ENCODE measurements at regions not wholly inside any gene's neighbourhood (a gene's known extent, or its start where the extent isn't known, plus 50 kb on each side); places are given as distances from the start of the nearest gene placed in this dataset.
"Not testable (repeated sequence)": the region's sequence is repeated elsewhere in the genome, so short reads cannot be mapped to it uniquely, and the experiment has no call there.

DNA sequence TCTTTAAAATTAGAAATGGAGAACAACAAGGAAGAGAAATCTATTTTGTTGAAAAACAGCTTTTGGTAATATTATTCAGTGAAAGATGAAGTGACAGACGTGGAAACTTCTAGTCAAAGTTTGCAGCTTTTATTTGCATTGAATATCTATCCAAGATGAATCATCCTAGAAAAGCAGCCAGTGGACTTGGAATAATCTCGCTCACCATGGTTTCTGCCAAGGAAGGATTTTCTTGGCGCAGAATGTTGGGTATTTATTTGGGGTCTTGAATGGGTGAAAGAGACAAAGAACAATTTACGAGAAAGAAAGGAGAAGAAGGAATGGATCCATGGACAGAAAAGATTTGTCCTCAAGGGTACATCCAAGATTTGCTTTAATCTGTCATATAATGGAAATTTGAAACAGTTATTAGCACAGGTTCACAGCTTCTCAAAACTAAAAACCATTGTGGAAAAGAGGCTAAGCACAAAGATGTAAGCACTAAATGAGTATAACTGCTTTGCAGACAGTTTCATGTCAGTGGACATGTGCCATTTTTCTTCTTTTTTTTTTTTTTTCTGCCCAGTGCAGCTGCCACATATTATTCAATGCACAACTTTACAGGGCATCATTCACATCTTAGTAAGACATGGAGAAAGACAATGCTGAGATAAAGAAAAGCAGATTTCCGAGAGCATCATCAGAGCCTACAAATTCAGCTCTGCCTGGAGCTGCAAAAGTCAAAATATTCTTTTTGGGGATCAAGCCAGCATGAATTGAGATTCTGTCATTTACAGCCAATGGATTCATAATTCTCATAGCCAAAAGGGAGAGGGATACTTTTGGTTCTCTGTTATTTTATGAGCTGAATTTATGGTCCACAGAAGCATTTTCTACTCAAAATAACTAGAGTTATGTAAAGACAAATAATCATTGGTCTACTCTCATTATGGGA, 333.7 kb downstream of the DAD1 start:
- no peaks in the 10 kb centered on the region for H3K27me3 ChIP-seq (ENCODE audit: control insufficient read depth, insufficient read depth, low read length)
- DNase-seq (ENCODE audit: low read depth, low spot score), result no peak
- no peaks in the 10 kb centered on the region for H3K36me3 ChIP-seq (ENCODE audit: control insufficient read depth, insufficient read depth, low read length)
- no peaks in the 10 kb centered on the region for H3K4me1 ChIP-seq (ENCODE audit: control insufficient read depth, insufficient read depth, low read length)
- H3K4me3 ChIP-seq (ENCODE audit: low read length), result no peak overlapping the region
- WGBS (ENCODE audit: insufficient coverage, insufficient read length), result no CpG with 5 or more reads among the region's 5 CpGs
- H3K9me3 ChIP-seq (ENCODE audit: control insufficient read depth, insufficient read depth, low read length), result no peaks in the 10 kb centered on the region
- H3K27ac ChIP-seq (ENCODE audit: low read length), result no peak overlapping the region

GRCh38 chr14:22252686-22253085, 336.3 kb downstream of the DAD1 start:
- no CpG with 5 or more reads among the region's 4 CpGs for WGBS (ENCODE audit: insufficient coverage, insufficient read length)
- no peaks in the 10 kb centered on the region for H3K4me1 ChIP-seq (ENCODE audit: control insufficient read depth, insufficient read depth, low read length)
- H3K36me3 ChIP-seq (ENCODE audit: control insufficient read depth, insufficient read depth, low read length), result no peaks in the 10 kb centered on the region
- no peak for DNase-seq (ENCODE audit: low read depth, low spot score)
- no peak overlapping the region for H3K4me3 ChIP-seq (ENCODE audit: low read length)
- H3K9me3 ChIP-seq (ENCODE audit: control insufficient read depth, insufficient read depth, low read length), result no peaks in the 10 kb centered on the region
- no peak overlapping the region for H3K27ac ChIP-seq (ENCODE audit: low read length)
- no peaks in the 10 kb centered on the region for H3K27me3 ChIP-seq (ENCODE audit: control insufficient read depth, insufficient read depth, low read length)

GRCh38 chr14:22251090-22251489, 337.9 kb downstream of the DAD1 start:
- no peaks in the 10 kb centered on the region for H3K9me3 ChIP-seq (ENCODE audit: control insufficient read depth, insufficient read depth, low read length)
- no peak overlapping the region for H3K27ac ChIP-seq (ENCODE audit: low read length)
- WGBS (ENCODE audit: insufficient coverage, insufficient read length), result no CpG with 5 or more reads among the region's 1 CpG
- H3K4me3 ChIP-seq (ENCODE audit: low read length), result no peak overlapping the region
- no peaks in the 10 kb centered on the region for H3K4me1 ChIP-seq (ENCODE audit: control insufficient read depth, insufficient read depth, low read length)
- H3K36me3 ChIP-seq (ENCODE audit: control insufficient read depth, insufficient read depth, low read length), result no peaks in the 10 kb centered on the region
- no peak for DNase-seq (ENCODE audit: low read depth, low spot score)
- H3K27me3 ChIP-seq (ENCODE audit: control insufficient read depth, insufficient read depth, low read length), result no peaks in the 10 kb centered on the region

DNA sequence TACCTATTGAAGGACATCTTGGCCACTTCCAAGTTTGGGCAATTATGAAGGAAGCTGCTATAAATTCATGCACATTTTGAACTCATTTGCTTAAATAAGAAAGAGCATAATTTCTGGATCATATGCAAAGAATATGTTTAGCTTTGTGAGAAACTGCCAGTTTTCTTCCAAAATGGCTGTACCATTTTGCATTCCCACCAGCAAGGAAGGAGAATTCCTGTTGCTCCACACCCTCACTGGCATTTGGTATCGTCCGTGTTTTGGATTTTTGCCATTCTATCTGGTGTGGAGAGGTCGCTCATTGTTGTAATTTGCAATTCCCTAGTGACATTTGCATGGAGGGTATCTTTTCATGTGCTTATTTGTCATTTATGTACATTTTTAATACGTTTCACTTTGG, 339.3 kb downstream of the DAD1 start:
- Histone ChIP-seq H3K4me1 (ENCODE audit: control insufficient read depth, insufficient read depth, low read length) (no peaks in the 10 kb centered on the region), H3K27me3 (ENCODE audit: control insufficient read depth, insufficient read depth, low read length) (no peaks in the 10 kb centered on the region), H3K4me3 (ENCODE audit: low read length) (no peak overlapping the region), H3K36me3 (ENCODE audit: control insufficient read depth, insufficient read depth, low read length) (no peaks in the 10 kb centered on the region), H3K9me3 (ENCODE audit: control insufficient read depth, insufficient read depth, low read length) (no peaks in the 10 kb centered on the region), H3K27ac (ENCODE audit: low read length) (no peak overlapping the region)
- WGBS (ENCODE audit: insufficient coverage, insufficient read length), result no CpG with 5 or more reads among the region's 4 CpGs
- DNase-seq (ENCODE audit: low read depth, low spot score), result no peak

DNA sequence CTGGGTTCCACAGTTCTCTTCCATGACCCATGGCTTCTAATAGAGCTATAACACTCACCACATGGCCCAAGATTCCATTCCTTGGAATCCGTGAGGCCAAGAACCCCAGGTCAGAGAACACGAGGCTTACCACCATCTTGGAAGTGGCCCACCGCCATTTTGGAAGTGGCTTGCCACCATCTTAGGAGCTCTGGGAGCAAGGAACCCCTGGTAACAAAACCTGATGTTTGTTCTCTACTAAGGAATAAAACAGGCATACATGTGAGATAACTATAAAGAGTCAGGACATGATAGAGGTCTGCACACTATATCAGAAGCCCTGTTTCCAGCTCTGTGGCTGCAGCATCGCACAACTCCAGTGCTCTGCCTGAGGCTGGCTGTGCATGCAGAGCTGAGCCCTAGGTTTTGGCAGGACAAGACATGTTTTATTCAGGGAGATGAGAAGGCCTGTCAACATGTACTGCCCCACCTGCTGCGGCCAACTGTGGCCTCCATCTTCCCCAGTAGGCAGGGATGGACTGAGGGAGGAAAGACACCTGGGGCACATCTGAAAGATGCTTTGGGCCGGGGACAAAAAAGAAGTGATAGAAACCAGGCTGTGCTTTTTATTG, 344.9 kb downstream of the DAD1 start:
- WGBS (ENCODE audit: insufficient coverage, insufficient read length), result no CpG with 5 or more reads among the region's 6 CpGs
- no peaks in the 10 kb centered on the region for H3K36me3 ChIP-seq (ENCODE audit: control insufficient read depth, insufficient read depth, low read length)

GRCh38 chr14:22238320-22238719, 350.7 kb downstream of the DAD1 start:
- DNase-seq (ENCODE audit: low read depth, low spot score); H3K27me3 ChIP-seq (ENCODE audit: control insufficient read depth, insufficient read depth, low read length); H3K36me3 ChIP-seq (ENCODE audit: control insufficient read depth, insufficient read depth, low read length); H3K4me3 ChIP-seq (ENCODE audit: low read length); H3K27ac ChIP-seq (ENCODE audit: low read length); H3K4me1 ChIP-seq (ENCODE audit: control insufficient read depth, insufficient read depth, low read length); H3K9me3 ChIP-seq (ENCODE audit: control insufficient read depth, insufficient read depth, low read length): not testable (repeated sequence)
- no CpG with 5 or more reads among the region's 3 CpGs for WGBS (ENCODE audit: insufficient coverage, insufficient read length)

More for the DNA sequence above, 344.9 kb downstream of the DAD1 start:
- H3K27ac ChIP-seq (ENCODE audit: low read length), result no peak overlapping the region
- no peaks in the 10 kb centered on the region for H3K9me3 ChIP-seq (ENCODE audit: control insufficient read depth, insufficient read depth, low read length)
- no peaks in the 10 kb centered on the region for H3K27me3 ChIP-seq (ENCODE audit: control insufficient read depth, insufficient read depth, low read length)
- no peaks in the 10 kb centered on the region for H3K4me1 ChIP-seq (ENCODE audit: control insufficient read depth, insufficient read depth, low read length)
- no peak for DNase-seq (ENCODE audit: low read depth, low spot score)
- no peak overlapping the region for H3K4me3 ChIP-seq (ENCODE audit: low read length)

DNA sequence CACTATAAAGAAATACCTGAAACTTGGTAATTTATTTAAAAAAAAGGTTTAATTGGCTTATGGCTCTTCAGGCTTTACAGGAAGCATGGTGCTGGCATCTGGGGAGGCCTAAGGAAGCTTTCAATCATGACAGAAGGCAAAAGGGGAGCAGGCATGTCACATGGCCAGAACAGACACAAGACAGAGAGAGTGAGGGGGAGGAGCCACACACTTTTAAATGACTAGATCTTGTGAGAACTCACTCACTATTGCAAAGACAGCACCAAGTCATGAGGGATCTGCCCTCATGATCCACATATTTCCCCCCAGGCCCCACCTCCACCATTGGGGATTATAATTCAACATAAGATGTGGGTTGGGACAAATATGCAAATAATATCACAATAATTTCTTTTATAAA, 355.6 kb downstream of the DAD1 start:
- no peak overlapping the region for H3K27ac ChIP-seq (ENCODE audit: low read length)
- no peak for DNase-seq (ENCODE audit: low read depth, low spot score)
- peaks cover 6% of the 10 kb centered on the region for H3K9me3 ChIP-seq (ENCODE audit: control insufficient read depth, insufficient read depth, low read length)
- H3K4me3 ChIP-seq (ENCODE audit: low read length), result no peak overlapping the region
- H3K27me3 ChIP-seq (ENCODE audit: control insufficient read depth, insufficient read depth, low read length), result no peaks in the 10 kb centered on the region
- no peaks in the 10 kb centered on the region for H3K4me1 ChIP-seq (ENCODE audit: control insufficient read depth, insufficient read depth, low read length)
- no peaks in the 10 kb centered on the region for H3K36me3 ChIP-seq (ENCODE audit: control insufficient read depth, insufficient read depth, low read length)

DNA sequence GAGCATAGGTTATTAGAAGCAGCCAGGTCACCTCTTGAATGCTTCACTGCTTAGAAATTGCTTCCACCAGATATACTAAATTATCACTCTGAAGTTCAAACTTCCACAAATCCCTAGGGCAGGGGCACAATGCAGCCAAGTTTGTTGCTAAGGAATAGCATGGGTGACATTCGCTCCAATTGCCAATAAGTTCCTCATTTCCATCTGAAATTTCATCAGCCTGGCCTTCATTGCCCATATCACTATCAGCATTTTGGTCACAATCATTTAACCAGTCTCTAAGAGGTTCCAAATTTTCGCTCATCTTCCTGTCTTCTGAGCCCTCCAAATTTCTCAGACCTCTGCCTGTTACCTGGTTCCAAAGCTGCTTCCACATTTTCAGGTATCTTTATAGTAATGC, 356.1 kb downstream of the DAD1 start:
- Histone ChIP-seq H3K27ac (ENCODE audit: low read length) (no peak overlapping the region), H3K4me1 (ENCODE audit: control insufficient read depth, insufficient read depth, low read length) (no peaks in the 10 kb centered on the region), H3K4me3 (ENCODE audit: low read length) (no peak overlapping the region), H3K36me3 (ENCODE audit: control insufficient read depth, insufficient read depth, low read length) (no peaks in the 10 kb centered on the region), H3K27me3 (ENCODE audit: control insufficient read depth, insufficient read depth, low read length) (no peaks in the 10 kb centered on the region), H3K9me3 (ENCODE audit: control insufficient read depth, insufficient read depth, low read length) (peaks cover 6% of the 10 kb centered on the region)
- WGBS (ENCODE audit: insufficient coverage, insufficient read length), result no CpG with 5 or more reads among the region's 2 CpGs
- DNase-seq (ENCODE audit: low read depth, low spot score), result no peak

DNA sequence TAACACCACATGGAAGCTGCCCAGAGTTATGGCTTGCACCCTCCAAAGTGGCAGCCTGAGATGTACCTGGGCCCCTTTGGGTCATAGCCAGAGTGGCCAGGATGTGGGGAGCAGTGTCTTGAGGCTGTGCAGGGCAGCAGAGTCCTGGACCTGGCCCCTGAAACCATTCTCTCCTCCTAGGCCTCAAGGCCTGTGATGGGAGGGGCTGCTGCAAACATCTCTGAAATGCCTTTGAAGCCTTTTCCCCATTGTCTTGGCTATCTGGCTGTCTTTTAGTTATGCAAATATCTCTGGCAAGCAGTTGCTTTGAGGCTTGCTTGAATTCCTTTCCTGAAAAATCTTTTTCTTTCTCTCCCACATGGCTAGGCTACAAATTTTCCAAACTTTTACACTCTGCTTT, 356.5 kb downstream of the DAD1 start:
- no peaks in the 10 kb centered on the region for H3K4me1 ChIP-seq (ENCODE audit: control insufficient read depth, insufficient read depth, low read length)
- DNase-seq (ENCODE audit: low read depth, low spot score), result no peak
- peaks cover 6% of the 10 kb centered on the region for H3K9me3 ChIP-seq (ENCODE audit: control insufficient read depth, insufficient read depth, low read length)
- H3K36me3 ChIP-seq (ENCODE audit: control insufficient read depth, insufficient read depth, low read length), result no peaks in the 10 kb centered on the region
- no peak overlapping the region for H3K4me3 ChIP-seq (ENCODE audit: low read length)
- no peaks in the 10 kb centered on the region for H3K27me3 ChIP-seq (ENCODE audit: control insufficient read depth, insufficient read depth, low read length)
- no peak overlapping the region for H3K27ac ChIP-seq (ENCODE audit: low read length)

DNA sequence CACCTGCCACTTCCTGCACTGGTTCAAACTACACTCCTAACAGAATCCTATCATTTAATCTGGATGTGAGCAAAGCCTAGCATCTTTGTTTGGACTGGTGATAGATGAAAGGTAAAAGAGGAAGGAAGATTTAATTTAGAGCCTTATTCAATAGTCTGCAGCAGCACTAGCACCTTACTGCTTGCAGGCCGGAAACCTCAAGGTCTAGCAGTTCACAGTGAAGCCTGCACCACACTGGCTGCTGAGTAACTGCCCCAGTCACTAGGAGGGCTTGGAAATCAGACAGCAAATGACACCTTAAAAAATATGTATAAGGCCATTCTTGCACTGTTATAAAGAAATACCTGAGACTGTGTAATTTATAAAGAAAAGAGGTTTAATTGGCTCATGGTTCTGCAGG, 358.0 kb downstream of the DAD1 start:
- no peak overlapping the region for H3K4me3 ChIP-seq (ENCODE audit: low read length)
- no peaks in the 10 kb centered on the region for H3K36me3 ChIP-seq (ENCODE audit: control insufficient read depth, insufficient read depth, low read length)
- no peaks in the 10 kb centered on the region for H3K27me3 ChIP-seq (ENCODE audit: control insufficient read depth, insufficient read depth, low read length)
- peaks cover 1% of the 10 kb centered on the region; the same call in 1 of the 2 replicates for H3K4me1 ChIP-seq (ENCODE audit: control insufficient read depth, insufficient read depth, low read length)
- H3K9me3 ChIP-seq (ENCODE audit: control insufficient read depth, insufficient read depth, low read length), result peaks cover 6% of the 10 kb centered on the region
- no CpG with 5 or more reads among the region's 1 CpG for WGBS (ENCODE audit: insufficient coverage, insufficient read length)
- no peak overlapping the region for H3K27ac ChIP-seq (ENCODE audit: low read length)
- no peak for DNase-seq (ENCODE audit: low read depth, low spot score)

- Histone ChIP-seq H3K4me1 (ENCODE audit: control insufficient read depth, insufficient read depth, low read length) (peaks cover 1% of the 10 kb centered on the region; the same call in 1 of the 2 replicates), H3K36me3 (ENCODE audit: control insufficient read depth, insufficient read depth, low read length) (no peaks in the 10 kb centered on the region), H3K27me3 (ENCODE audit: control insufficient read depth, insufficient read depth, low read length) (no peaks in the 10 kb centered on the region), H3K9me3 (ENCODE audit: control insufficient read depth, insufficient read depth, low read length) (peaks cover 6% of the 10 kb centered on the region), H3K27ac (ENCODE audit: low read length) (no peak overlapping the region), H3K4me3 (ENCODE audit: low read length) (no peak overlapping the region)
- no peak for DNase-seq (ENCODE audit: low read depth, low spot score)
- no CpG with 5 or more reads among the region's 2 CpGs for WGBS (ENCODE audit: insufficient coverage, insufficient read length)
Measured at GRCh38 chr14:22230517-22230916, 358.5 kb downstream of the DAD1 start.

Measured in iPS DF 6.9 (cell line).